B cell (primary cell): ENCODE measurements at regions not wholly inside any gene's neighbourhood (a gene's known extent, or its start where the extent isn't known, plus 50 kb on each side); places are given as distances from the start of the nearest gene placed in this dataset.

ENCODE experiments used
- ATAC-seq: fragments of 200-7000 bp; cut with Tn5 transposase; one replicate; pipeline ENCODE4 v1.10.0; 2021; ENCODE audit warnings: low read depth, mild to moderate bottlenecking, moderate number of reproducible peaks, moderate library complexity
- CTCF ChIA-PET: fragments of 350-600 bp; sonication (Branson Sonifier 250); formaldehyde crosslinking; loops from one replicate; lab custom pipeline; 2021; ENCODE audit warnings: antibody characterized with exemption, inconsistent platforms; lab: Charles Lee
- POLR2A ChIA-PET: fragments of 350-600 bp; sonication (Branson Sonifier 250); formaldehyde crosslinking; loops from one replicate; lab custom pipeline; 2021; ENCODE audit warnings: antibody characterized with exemption; lab: Charles Lee
- DNase-seq: peaks from one replicate; pipeline ENCODE4 v3.0.0; 2013
- H2AFZ ChIP-seq: 2 replicates; pipeline ENCODE4 v1.6.1; 2012; ENCODE audit warnings: mild to moderate bottlenecking, low read depth, low read length; ENCODE audit not compliant: insufficient read depth, poor library complexity, severe bottlenecking
- H3K27ac ChIP-seq, 2 donors: 1 replicate in 1 of 2; 2 replicates in 1 of 2; pipeline ENCODE4 v1.5.1; 2012 to 2013; ENCODE audit warnings: low read length in 2 of 2, mild to moderate bottlenecking in 2 of 2, moderate library complexity in 1 of 2
- H3K27me3 ChIP-seq, 4 experiments: fragments of 200-600 bp in 1 of 4; sonication (generic) in 1 of 4; replicated peaks in 1 of 4; 1 replicate in 2 of 4; 2 replicates in 2 of 4; pipeline versions ENCODE4 v1.6.1 to v1.7.0; 2013 to 2016; ENCODE audit warnings: low read length in 3 of 4, mild to moderate bottlenecking in 2 of 4, mixed read lengths in 1 of 4, moderate library complexity in 1 of 4; ENCODE audit not compliant: insufficient read depth in 4 of 4, control insufficient read depth in 3 of 4; ENCODE audit errors: control extremely low read depth in 1 of 4
- H3K36me3 ChIP-seq, 2 experiments: replicated peaks in 1 of 2; 1 replicate in 1 of 2; 2 replicates in 1 of 2; pipeline versions ENCODE4 v1.6.1 to v1.7.1; 2013; ENCODE audit warnings: low read length in 1 of 2; ENCODE audit not compliant: insufficient read depth in 2 of 2, control insufficient read depth in 1 of 2; ENCODE audit errors: control extremely low read depth in 1 of 2, extremely low read depth in 1 of 2
- H3K4me1 ChIP-seq, 2 donors: fragments of 200-600 bp in 1 of 2; sonication (generic) in 1 of 2; 1 replicate in 1 of 2; 2 replicates in 1 of 2; pipeline versions ENCODE4 v1.5.1 to v1.6.1; 2013 to 2017; ENCODE audit warnings: low read length in 2 of 2; ENCODE audit not compliant: control insufficient read depth in 2 of 2, insufficient read depth in 2 of 2
- H3K4me2 ChIP-seq: replicated peaks from 2 replicates; pipeline ENCODE3; 2012; ENCODE audit warnings: mild to moderate bottlenecking, low read depth, low read length; ENCODE audit not compliant: poor library complexity, severe bottlenecking
- H3K4me3 ChIP-seq, 5 experiments: fragments of 200-600 bp in 1 of 5; sonication (generic) in 1 of 5; 1 replicate in 3 of 5; 2 replicates in 2 of 5; pipeline versions ENCODE4 v1.5.1 to v1.7.0; 2011 to 2016; ENCODE audit warnings: low read length in 4 of 5, mild to moderate bottlenecking in 4 of 5, low read depth in 2 of 5, control low read depth in 1 of 5, moderate library complexity in 1 of 5; ENCODE audit not compliant: insufficient read depth in 1 of 5; ENCODE audit errors: control extremely low read depth in 1 of 5, extremely low read depth in 1 of 5
- H3K79me2 ChIP-seq: fragments of 200-600 bp; sonication (generic); one replicate; pipeline ENCODE4 v1.6.0; 2016; ENCODE audit warnings: low read length; ENCODE audit not compliant: control insufficient read depth, insufficient read depth
- H3K9ac ChIP-seq: fragments of 200-600 bp; sonication (generic); 2 replicates; pipeline ENCODE4 v1.6.1; 2017; ENCODE audit warnings: mild to moderate bottlenecking, low read length, moderate library complexity
- H3K9me3 ChIP-seq, 3 donors: one replicate each; pipeline versions ENCODE4 v1.6.1 to v1.7.1; 2013; ENCODE audit warnings: low read length in 2 of 3; ENCODE audit not compliant: control insufficient read depth in 2 of 3, insufficient read depth in 1 of 3; ENCODE audit errors: control extremely low read depth in 1 of 3
- H4K20me1 ChIP-seq: 2 replicates; pipeline ENCODE4 v1.6.0; 2012; ENCODE audit warnings: mild to moderate bottlenecking, low read length; ENCODE audit not compliant: insufficient read depth, control insufficient read depth, poor library complexity, severe bottlenecking
- H3K27ac Mint-ChIP-seq: one replicate; pipeline ENCODE4 v1.8.0; 2021; ENCODE audit warnings: mixed read lengths
- H3K27me3 Mint-ChIP-seq: one replicate; pipeline ENCODE4 v1.8.0; 2021; ENCODE audit warnings: mixed read lengths
- H3K4me1 Mint-ChIP-seq: one replicate; pipeline ENCODE4 v1.8.0; 2021; ENCODE audit warnings: mixed read lengths
- H3K4me3 Mint-ChIP-seq: one replicate; pipeline ENCODE4 v1.8.0; 2021; ENCODE audit warnings: mixed read lengths
- H3K9me3 Mint-ChIP-seq: one replicate; pipeline ENCODE4 v1.8.0; 2022; ENCODE audit warnings: mixed read lengths; ENCODE audit not compliant: insufficient read depth
- CTCF ChIP-seq: fragments of 200-600 bp; IDR thresholded peaks from one replicate; pipeline ENCODE4 v1.8.0; 2022; ENCODE audit warnings: antibody characterized with exemption, mild to moderate bottlenecking
- EZH2 ChIP-seq: IDR thresholded peaks from 2 replicates; pipeline ENCODE4 v1.6.1; 2012; ENCODE audit warnings: borderline replicate concordance, low read depth, mild to moderate bottlenecking, moderate library complexity, low read length; ENCODE audit not compliant: insufficient read depth, poor library complexity, severe bottlenecking
- WGBS: methylation state at CpG from one replicate; pipeline ENCODE4 v1.1.5; 2013; ENCODE audit warnings: missing lambda C conversion rate; ENCODE audit not compliant: insufficient coverage; 5-methylcytosine and 5-hydroxymethylcytosine counted together
- intact Hi-C: fragments of 100-400 bp; cut with micrococcal nuclease; formaldehyde crosslinking; loops from one replicate; pipeline ENCODE4 v1.10.0; 2022

GRCh38 chr3:56989169-56989976, 71.1 kb upstream of the SPATA12 start:
- Mint-ChIP-seq H3K4me3 (no peak overlapping the region), H3K27ac (no peak overlapping the region), H3K9me3 (no peaks in the 10 kb centered on the region), H3K27me3 (peaks cover 23% of the 10 kb centered on the region), H3K4me1 (no peaks in the 10 kb centered on the region)
- Histone ChIP-seq H3K79me2 (no peaks in the 10 kb centered on the region), H2AFZ (no peak overlapping the region), H3K4me3 (no peak overlapping the region), H3K4me2 (no peak overlapping the region), H3K4me1 (no peaks in the 10 kb centered on the region), H3K36me3 (no peaks in the 10 kb centered on the region), H3K27ac (no peak overlapping the region), H3K9ac (no peak overlapping the region), H3K9me3 (no peaks in the 10 kb centered on the region), H4K20me1 (no peaks in the 10 kb centered on the region), H3K27me3 (peaks cover 0 to 11% (median 4%) of the 10 kb centered on the region in 4 experiments)
- ATAC-seq (no peak), DNase-seq (no peak)
- no peak for TF ChIP-seq EZH2
- TF ChIP-seq CTCF: peak; percentile 55
- CTCF ChIA-PET: interaction anchor here (0.7 to 7.8 kb wide), 65 partner anchors 10 to 650 kb away, joined by 3 to 310 read pairs (median 4); partner anchors contain the start of gene ARHGEF3
- intact Hi-C loops: loop anchor here (1.0 to 2.0 kb wide), 3 partner anchors 73 to 187 kb away; no protein-coding TSS in a partner anchor
- POLR2A ChIA-PET: interaction anchor here (0.5 to 1.1 kb wide), 2 partner anchors 266 to 287 kb away, joined by 4 to 8 read pairs; no protein-coding TSS in a partner anchor
- 90% methylated on average over 11 of the region's 11 CpGs for WGBS
